Effector memory CD8-positive, alpha-beta T cell (primary cell): ENCODE measurements at regions not wholly inside any gene's neighbourhood (a gene's known extent, or its start where the extent isn't known, plus 50 kb on each side); places are given as distances from the start of the nearest gene placed in this dataset.
A peak's percentile ranks its signal among the peaks of the same experiment; 100 is the strongest.
"Not testable (repeated sequence)": the region's sequence is repeated elsewhere in the genome, so short reads cannot be mapped to it uniquely, and the experiment has no call there.

Experiments
- ATAC-seq: fragments of 150-1000 bp; cut with Tn5 transposase; replicated peaks from 2 replicates; pipeline ENCODE4 v1.10.0; 2021; ENCODE audit warnings: mild to moderate bottlenecking, moderate library complexity
- DNase-seq, 3 experiments: peaks; one replicate each; pipeline ENCODE4 v3.0.0; 2021
- H3K27ac Mint-ChIP-seq, 2 donors: one replicate each; pipeline ENCODE4 v1.8.0; 2022; ENCODE audit warnings: mild to moderate bottlenecking in 2 of 2, mixed read lengths in 2 of 2, moderate library complexity in 2 of 2
- H3K27me3 Mint-ChIP-seq, 2 donors: one replicate each; pipeline ENCODE4 v1.8.0; 2022; ENCODE audit warnings: mixed read lengths in 2 of 2
- H3K36me3 Mint-ChIP-seq: one replicate; pipeline ENCODE4 v1.8.0; 2022; ENCODE audit warnings: mild to moderate bottlenecking, moderate library complexity, mixed read lengths; ENCODE audit not compliant: insufficient read depth
- H3K4me1 Mint-ChIP-seq, 2 donors: one replicate each; pipeline ENCODE4 v1.8.0; 2022; ENCODE audit warnings: low read depth in 2 of 2, mixed read lengths in 2 of 2
- H3K4me3 Mint-ChIP-seq, 2 donors: one replicate each; pipeline ENCODE4 v1.8.0; 2022; ENCODE audit warnings: mild to moderate bottlenecking in 2 of 2, mixed read lengths in 2 of 2, moderate library complexity in 2 of 2
- H3K9me3 Mint-ChIP-seq, 2 donors: one replicate each; pipeline ENCODE4 v1.8.0; 2022; ENCODE audit warnings: mixed read lengths in 2 of 2

DNA sequence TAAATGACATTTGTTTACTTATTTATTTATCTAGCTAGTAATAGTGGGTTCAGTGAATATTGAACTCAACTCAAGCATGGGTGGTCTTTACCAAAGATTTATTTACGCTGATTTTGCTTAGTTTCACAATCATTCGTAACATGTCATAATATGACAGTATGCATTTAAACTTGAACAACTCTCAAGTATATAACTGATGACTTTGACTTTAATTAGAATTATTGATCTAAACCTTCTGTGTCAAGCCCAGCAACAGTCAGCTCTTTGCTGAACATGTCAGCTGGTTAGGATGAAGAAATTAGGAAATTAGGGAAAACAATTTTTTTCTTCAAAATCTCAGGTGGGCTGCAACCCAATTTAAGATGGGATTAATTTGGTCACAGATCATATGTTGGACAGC lies 210.5 kb upstream of the G2E3 start:
- Mint-ChIP-seq H3K9me3 (peaks cover 0 to 11% of the 10 kb centered on the region in 2 donors), H3K36me3 (no peaks in the 10 kb centered on the region), H3K27me3 (peaks cover 0 to 10% of the 10 kb centered on the region in 2 donors), H3K4me3 (no peak overlapping the region), H3K27ac (no peak overlapping the region), H3K4me1 (no peaks in the 10 kb centered on the region)
- DNase-seq (no peak), ATAC-seq (no peak)

DNA sequence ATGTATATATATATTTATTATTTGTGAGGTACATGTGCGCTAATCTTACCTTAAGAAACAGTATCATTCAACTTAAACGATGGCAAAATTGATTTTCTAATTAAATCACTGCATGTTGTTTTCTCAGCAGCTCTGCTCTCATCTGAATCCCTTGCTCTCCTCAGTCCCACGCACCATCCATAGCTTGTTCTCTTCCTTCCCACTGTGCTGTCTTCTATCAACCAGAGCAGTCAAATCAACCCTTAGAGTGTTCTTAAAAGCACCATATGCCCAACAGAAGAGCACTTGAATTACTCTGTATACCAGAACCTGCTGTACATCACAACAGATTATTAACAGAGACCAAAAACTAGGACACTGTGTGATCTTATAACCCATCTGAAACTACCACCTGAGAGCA lies 209.4 kb upstream of the G2E3 start:
- Mint-ChIP-seq H3K4me1 (no peaks in the 10 kb centered on the region), H3K27ac (no peak overlapping the region), H3K4me3 (no peak overlapping the region), H3K36me3 (no peaks in the 10 kb centered on the region), H3K9me3 (peaks cover 0 to 10% of the 10 kb centered on the region in 2 donors), H3K27me3 (peaks cover 0 to 10% of the 10 kb centered on the region in 2 donors)
- ATAC-seq (no peak), DNase-seq (no peak)

GRCh38 chr14:30354439-30354838 lies 204.5 kb upstream of the G2E3 start:
- DNase-seq (no peak), ATAC-seq (no peak)
- H3K9me3 Mint-ChIP-seq, result no peaks in the 10 kb centered on the region
- no peak overlapping the region for H3K4me3 Mint-ChIP-seq
- peaks cover 0 to 34% of the 10 kb centered on the region in 2 donors for H3K27me3 Mint-ChIP-seq
- H3K27ac Mint-ChIP-seq, result no peak overlapping the region
- H3K4me1 Mint-ChIP-seq, result peaks cover 0 to 2% of the 10 kb centered on the region in 2 donors
- no peaks in the 10 kb centered on the region for H3K36me3 Mint-ChIP-seq

- H3K4me3 Mint-ChIP-seq, result no peak overlapping the region
- peaks cover 0 to 2% of the 10 kb centered on the region in 2 donors for H3K4me1 Mint-ChIP-seq
- peaks cover 0 to 1% of the 10 kb centered on the region in 2 donors for H3K9me3 Mint-ChIP-seq
- H3K36me3 Mint-ChIP-seq, result no peaks in the 10 kb centered on the region
- no peak overlapping the region for H3K27ac Mint-ChIP-seq
- ATAC-seq, result no peak
- DNase-seq, result no peak
- H3K27me3 Mint-ChIP-seq, result peaks cover 0 to 43% of the 10 kb centered on the region in 2 donors
Measured at GRCh38 chr14:30355431-30355913, 203.5 kb upstream of the G2E3 start.

- no peak for ATAC-seq
- DNase-seq, result no peak
- Mint-ChIP-seq H3K27me3 (peaks cover 0 to 43% of the 10 kb centered on the region in 2 donors), H3K4me1 (peaks cover 0 to 2% of the 10 kb centered on the region in 2 donors), H3K4me3 (no peak overlapping the region), H3K36me3 (no peaks in the 10 kb centered on the region), H3K9me3 (peaks cover 0 to 1% of the 10 kb centered on the region in 2 donors), H3K27ac (no peak overlapping the region)
Measured at GRCh38 chr14:30356438-30357202, 202.3 kb upstream of the G2E3 start.

DNA sequence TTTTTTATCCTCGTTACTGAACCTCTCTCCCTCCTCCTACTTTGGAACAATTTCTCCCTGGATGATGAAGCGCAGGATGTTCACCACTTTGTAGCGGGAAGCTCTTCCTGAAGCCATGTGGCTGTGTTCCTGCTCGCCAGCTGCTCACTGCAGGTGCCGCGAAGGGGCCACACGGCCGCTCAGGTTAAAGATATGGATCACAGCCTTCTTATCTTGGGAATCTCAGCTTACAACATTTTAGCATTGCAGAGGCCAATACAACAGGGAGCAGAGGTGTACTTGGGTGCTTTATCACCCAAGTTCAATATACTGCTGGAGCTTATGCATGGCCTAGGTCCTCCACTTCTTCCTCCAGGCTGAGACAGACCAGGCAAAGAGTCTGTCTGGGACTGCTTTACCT lies 201.2 kb upstream of the G2E3 start:
- DNase-seq, result no peak
- ATAC-seq, result no peak
- H3K9me3 Mint-ChIP-seq, result peaks cover 0 to 1% of the 10 kb centered on the region in 2 donors
- peaks cover 0 to 2% of the 10 kb centered on the region in 2 donors for H3K4me1 Mint-ChIP-seq
- H3K27ac Mint-ChIP-seq, result no peak overlapping the region
- no peaks in the 10 kb centered on the region for H3K36me3 Mint-ChIP-seq
- H3K4me3 Mint-ChIP-seq, result no peak overlapping the region
- peaks cover 0 to 43% of the 10 kb centered on the region in 2 donors for H3K27me3 Mint-ChIP-seq

DNA sequence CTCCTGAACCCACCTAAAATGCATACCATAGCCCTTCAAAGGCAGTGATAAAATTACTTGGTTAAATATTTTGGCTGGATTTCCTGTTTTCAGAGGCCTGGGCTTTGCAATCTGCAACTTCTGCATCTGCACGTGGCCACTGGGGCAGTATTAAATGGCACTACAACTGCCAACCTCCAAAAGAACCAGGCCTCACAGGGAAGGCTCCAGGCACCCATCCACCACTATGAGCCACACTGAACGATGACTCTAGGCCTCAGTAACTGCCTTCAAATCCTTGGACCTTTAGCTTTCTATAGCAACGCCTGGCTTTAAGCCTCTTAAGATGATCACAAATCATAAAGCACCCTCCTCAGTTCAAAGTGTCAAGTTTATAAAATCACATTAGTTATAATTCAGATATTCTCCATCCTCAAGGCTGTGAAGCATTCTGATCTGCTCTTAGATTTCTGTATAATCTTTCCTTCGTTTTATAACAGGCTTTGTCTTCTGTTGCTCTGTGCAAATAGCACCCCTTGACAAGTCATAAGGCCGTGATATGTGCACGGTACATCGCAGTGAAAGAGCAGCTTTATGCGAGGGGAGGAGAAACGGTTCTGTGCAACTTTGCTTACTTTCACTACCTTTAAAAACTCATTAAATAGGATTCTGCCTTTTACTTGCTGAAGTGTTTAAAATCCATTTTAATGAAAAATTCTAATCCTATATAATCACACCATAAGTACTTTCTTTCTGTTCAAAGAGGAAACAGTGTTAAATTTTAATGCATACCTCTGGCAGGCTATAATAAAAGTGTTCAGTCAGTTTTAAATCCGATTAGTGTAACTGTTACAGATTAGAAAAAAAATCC lies 196.4 kb upstream of the G2E3 start:
- Mint-ChIP-seq H3K9me3 (peaks cover 0 to 1% of the 10 kb centered on the region in 2 donors), H3K27me3 (peaks cover 0 to 26% of the 10 kb centered on the region in 2 donors), H3K27ac (no peak overlapping the region), H3K4me3 (no peak overlapping the region), H3K36me3 (no peaks in the 10 kb centered on the region), H3K4me1 (no peaks in the 10 kb centered on the region)
- no peak for ATAC-seq
- no peak for DNase-seq

DNA sequence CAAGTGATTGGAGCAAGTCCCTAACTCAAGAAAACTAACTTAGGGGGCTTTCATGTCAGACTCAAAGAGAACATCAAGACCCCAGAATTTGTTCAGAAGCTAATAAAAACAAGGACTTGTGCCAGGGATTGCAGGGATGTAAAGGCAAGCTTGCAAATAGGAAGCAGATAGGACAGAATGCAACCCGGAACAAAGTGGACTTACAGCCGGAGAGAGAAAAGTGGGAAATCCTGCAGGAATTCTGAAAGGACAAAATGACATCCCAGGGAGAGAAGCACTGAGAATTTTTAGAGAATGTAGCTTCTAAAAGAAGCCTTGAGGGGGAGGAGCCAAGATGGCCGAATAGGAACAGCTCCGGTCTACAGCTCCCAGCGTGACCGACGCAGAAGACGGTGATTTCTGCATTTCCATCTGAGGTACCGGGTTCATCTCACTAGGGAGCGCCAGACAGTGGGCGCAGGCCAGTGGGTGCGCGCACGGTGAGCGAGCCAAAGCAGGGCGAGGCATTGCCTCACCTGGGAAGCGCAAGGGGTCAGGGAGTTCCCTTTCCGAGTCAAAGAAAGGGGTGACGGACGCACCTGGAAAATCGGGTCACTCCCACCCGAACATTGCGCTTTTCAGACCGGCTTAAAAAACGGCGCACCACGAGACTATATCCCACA lies 195.6 kb upstream of the G2E3 start:
- H3K9me3 Mint-ChIP-seq, H3K27ac Mint-ChIP-seq, DNase-seq, H3K4me1 Mint-ChIP-seq, H3K4me3 Mint-ChIP-seq, ATAC-seq, H3K36me3 Mint-ChIP-seq: not testable (repeated sequence)
- H3K27me3 Mint-ChIP-seq, result peaks cover 0 to 18% of the 10 kb centered on the region in 2 donors

GRCh38 chr14:30369502-30370180 lies 189.3 kb upstream of the G2E3 start:
- Mint-ChIP-seq H3K4me1 (no peaks in the 10 kb centered on the region), H3K36me3 (no peaks in the 10 kb centered on the region), H3K4me3 (no peak overlapping the region), H3K27me3 (peaks cover 6 to 13% of the 10 kb centered on the region in 2 donors), H3K9me3 (no peaks in the 10 kb centered on the region), H3K27ac (no peak overlapping the region)
- ATAC-seq, result no peak
- DNase-seq, result no peak

DNA sequence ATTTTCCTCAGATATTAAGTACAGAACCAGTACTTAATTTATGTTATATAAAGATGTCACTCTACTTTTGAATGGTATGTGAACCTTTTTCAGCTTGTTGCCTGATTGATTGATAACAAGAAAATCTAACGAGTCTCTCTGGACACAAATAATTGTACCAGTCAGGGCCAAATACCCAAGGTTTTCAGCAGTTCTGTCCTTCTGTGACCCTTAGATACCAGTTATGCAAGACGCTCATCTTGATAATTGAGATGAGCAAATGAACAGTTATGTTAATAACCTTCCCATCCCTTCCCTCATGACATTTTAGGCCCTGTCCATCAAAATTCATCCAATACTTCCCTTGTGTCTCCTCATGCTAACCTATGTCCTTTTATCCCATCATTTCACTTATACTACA lies 185.9 kb upstream of the G2E3 start:
- ATAC-seq (no peak), DNase-seq (no peak)
- no peak overlapping the region for H3K27ac Mint-ChIP-seq
- no peaks in the 10 kb centered on the region for H3K36me3 Mint-ChIP-seq
- H3K4me1 Mint-ChIP-seq, result no peaks in the 10 kb centered on the region
- H3K27me3 Mint-ChIP-seq, result peaks cover 6 to 17% of the 10 kb centered on the region in 2 donors
- no peak overlapping the region for H3K4me3 Mint-ChIP-seq
- H3K9me3 Mint-ChIP-seq, result no peaks in the 10 kb centered on the region

DNA sequence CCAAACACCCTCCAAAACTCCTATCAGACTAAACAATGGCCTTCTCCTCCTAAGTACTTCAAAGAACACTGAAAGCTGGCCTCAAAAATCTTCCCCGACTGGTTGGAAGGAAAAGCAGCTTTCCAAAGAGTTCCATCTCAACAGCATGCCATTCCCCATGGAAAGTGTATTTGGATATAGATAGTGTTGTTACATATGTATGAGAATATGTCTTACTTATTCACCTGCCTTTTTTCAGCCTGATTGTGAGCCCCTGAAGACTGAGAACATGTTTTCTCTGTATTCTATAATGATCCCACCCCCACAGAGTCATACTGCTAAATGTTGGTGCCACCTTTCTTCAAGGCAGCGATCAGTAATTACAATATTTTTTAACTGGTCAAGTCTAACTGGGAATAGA lies 185.4 kb upstream of the G2E3 start:
- Mint-ChIP-seq H3K27me3 (peaks cover 6 to 20% of the 10 kb centered on the region in 2 donors), H3K4me3 (no peak overlapping the region), H3K36me3 (no peaks in the 10 kb centered on the region), H3K9me3 (no peaks in the 10 kb centered on the region), H3K27ac (no peak overlapping the region), H3K4me1 (no peaks in the 10 kb centered on the region)
- DNase-seq, result no peak
- no peak for ATAC-seq

GRCh38 chr14:30375296-30375892 lies 183.6 kb upstream of the G2E3 start:
- ATAC-seq (peak; percentile 69), DNase-seq (peak; percentile 15 to 46 (median 17))
- Mint-ChIP-seq H3K4me1 (no peaks in the 10 kb centered on the region), H3K27me3 (peaks cover 11 to 20% of the 10 kb centered on the region in 2 donors), H3K4me3 (no peak overlapping the region), H3K36me3 (no peaks in the 10 kb centered on the region), H3K9me3 (no peaks in the 10 kb centered on the region), H3K27ac (no peak overlapping the region)
